SK-N-SH treated with all-trans-retinoic acid at 6 μM for 48 hours (cell line): ENCODE measurements at regions not wholly inside any gene's neighbourhood (a gene's known extent, or its start where the extent isn't known, plus 50 kb on each side); places are given as distances from the start of the nearest gene placed in this dataset.

Experiments
- ATAC-seq: fragments of 200-7000 bp; cut with Tn5 transposase; 3 replicates; pipeline ENCODE4 v1.9.1; 2020; ENCODE audit warnings: mild to moderate bottlenecking, moderate library complexity
- ARNTL ChIP-seq: fragments of 450-650 bp; formaldehyde crosslinking; IDR thresholded peaks from 2 replicates; pipeline ENCODE4 v1.5.0; 2020; ENCODE audit warnings: low read depth, mild to moderate bottlenecking, moderate library complexity, borderline replicate concordance
- BACH2 ChIP-seq: fragments of 250-450 bp; sonication (Bioruptor Pico); IDR thresholded peaks from 2 replicates; pipeline ENCODE4 v1.9.0; 2021; ENCODE audit warnings: mild to moderate bottlenecking, borderline replicate concordance
- CSDC2 ChIP-seq: fragments of 250-450 bp; sonication (Bioruptor Pico); IDR thresholded peaks from 2 replicates; pipeline ENCODE4 v1.5.0; 2020; ENCODE audit warnings: mild to moderate bottlenecking, moderate library complexity
- ESRRG ChIP-seq: fragments of 250-450 bp; sonication (Bioruptor Pico); IDR thresholded peaks from 2 replicates; pipeline ENCODE4 v1.6.1; 2021; ENCODE audit warnings: mild to moderate bottlenecking
- GLIS3 ChIP-seq: fragments of 250-450 bp; sonication (Bioruptor Pico); IDR thresholded peaks from 2 replicates; pipeline ENCODE4 v1.5.0; 2020; ENCODE audit warnings: mild to moderate bottlenecking, moderate library complexity
- ISL1 ChIP-seq: fragments of 250-450 bp; sonication (Bioruptor Pico); IDR thresholded peaks from 2 replicates; pipeline ENCODE4 v2.1.2; 2022; ENCODE audit warnings: mild to moderate bottlenecking, moderate library complexity
- OSR1 ChIP-seq: fragments of 250-450 bp; sonication (Bioruptor Pico); IDR thresholded peaks from 2 replicates; pipeline ENCODE4 v1.8.0; 2022; ENCODE audit warnings: moderate library complexity, mild to moderate bottlenecking, inconsistent platforms
- PPARA ChIP-seq: fragments of 250-450 bp; sonication (Bioruptor Pico); IDR thresholded peaks from 2 replicates; pipeline ENCODE4 v1.5.0; 2020; ENCODE audit warnings: mild to moderate bottlenecking, borderline replicate concordance
- RARB ChIP-seq: fragments of 250-450 bp; sonication (Bioruptor Pico); IDR thresholded peaks from 2 replicates; pipeline ENCODE4 v1.8.0; 2021; ENCODE audit warnings: mild to moderate bottlenecking, moderate library complexity
- SNAI2 ChIP-seq: fragments of 250-450 bp; sonication (Bioruptor Pico); IDR thresholded peaks from 2 replicates; pipeline ENCODE4 v1.5.0; 2020; ENCODE audit warnings: mild to moderate bottlenecking, moderate library complexity
- TCF4 ChIP-seq: fragments of 250-450 bp; sonication (Bioruptor Pico); IDR thresholded peaks from 2 replicates; pipeline ENCODE4 v1.8.0; 2021; ENCODE audit warnings: mild to moderate bottlenecking, moderate library complexity, borderline replicate concordance
- TOX ChIP-seq: fragments of 250-450 bp; sonication (Bioruptor Pico); IDR thresholded peaks from 2 replicates; pipeline ENCODE4 v1.8.0; 2021; ENCODE audit warnings: mild to moderate bottlenecking, moderate library complexity, borderline replicate concordance
- ZC3H10 ChIP-seq: fragments of 250-450 bp; sonication (Bioruptor Pico); IDR thresholded peaks from 2 replicates; pipeline ENCODE4 v1.5.1; 2021; ENCODE audit warnings: mild to moderate bottlenecking, moderate library complexity
- ZFP3 ChIP-seq: fragments of 250-450 bp; sonication (Bioruptor Pico); IDR thresholded peaks from 2 replicates; pipeline ENCODE4 v1.5.0; 2020; ENCODE audit warnings: mild to moderate bottlenecking, moderate library complexity
- ZFP30 ChIP-seq: fragments of 450-650 bp; formaldehyde crosslinking; IDR thresholded peaks from 2 replicates; pipeline ENCODE4 v1.5.0; 2022; ENCODE audit warnings: mild to moderate bottlenecking, moderate library complexity
- ZNF565 ChIP-seq: fragments of 450-650 bp; formaldehyde crosslinking; conservative IDR thresholded peaks from 2 replicates; pipeline ENCODE4 v1.5.0; 2020; ENCODE audit warnings: low read depth, mild to moderate bottlenecking, moderate library complexity
- ZNF70 ChIP-seq: fragments of 450-650 bp; formaldehyde crosslinking; IDR thresholded peaks from 2 replicates; pipeline ENCODE4 v1.5.0; 2020; ENCODE audit warnings: mild to moderate bottlenecking, moderate library complexity
- ZNF8 ChIP-seq: fragments of 450-650 bp; formaldehyde crosslinking; IDR thresholded peaks from 2 replicates; pipeline ENCODE4 v1.5.0; 2020; ENCODE audit warnings: mild to moderate bottlenecking, moderate library complexity
- TF ChIP-seq, protein P1 (sequence below): fragments of 250-450 bp; sonication (Bioruptor Pico); IDR thresholded peaks from 2 replicates; pipeline ENCODE4 v1.8.0; 2021; ENCODE audit warnings: low read depth, mild to moderate bottlenecking, moderate library complexity, borderline replicate concordance
- TF ChIP-seq, protein P2 (sequence below): fragments of 250-450 bp; sonication (Bioruptor Pico); IDR thresholded peaks from 2 replicates; pipeline ENCODE4 v1.5.0; 2020; ENCODE audit warnings: mild to moderate bottlenecking, moderate library complexity
- TF ChIP-seq, protein P3 (sequence below): fragments of 250-450 bp; sonication (Bioruptor Pico); IDR thresholded peaks from 2 replicates; pipeline ENCODE4 v1.5.1; 2021; ENCODE audit warnings: mild to moderate bottlenecking, moderate library complexity
- TF ChIP-seq, protein P4 (sequence below): fragments of 250-450 bp; sonication (Bioruptor Pico); IDR thresholded peaks from 2 replicates; pipeline ENCODE4 v1.8.0; 2020; ENCODE audit warnings: mild to moderate bottlenecking, moderate library complexity, borderline replicate concordance
- TF ChIP-seq, protein P5 (sequence below): fragments of 250-450 bp; sonication (Bioruptor Pico); IDR thresholded peaks from 2 replicates; pipeline ENCODE4 v1.5.1; 2020; ENCODE audit warnings: low read depth, mild to moderate bottlenecking, moderate library complexity

DNA sequence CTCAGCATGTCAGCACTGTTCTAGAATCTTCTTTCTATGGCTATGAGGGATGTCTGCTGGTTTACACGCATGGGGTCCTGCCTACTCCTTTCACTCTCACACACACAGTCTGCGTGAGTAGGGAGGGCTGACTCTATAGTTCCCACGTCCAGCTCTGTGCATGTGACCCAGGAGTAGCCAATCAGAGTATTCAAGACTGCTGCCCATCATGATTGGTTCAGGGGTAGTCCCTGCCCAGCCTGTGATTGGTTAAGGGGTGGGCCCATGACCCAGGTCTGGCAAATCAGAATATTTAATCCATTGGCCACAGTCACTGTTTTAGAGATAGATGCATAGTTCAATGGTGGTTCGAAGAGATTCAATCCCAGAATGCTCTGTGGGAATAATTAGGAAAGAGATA lies 151.3 kb upstream of the IRX3 start:
- no peak for ATAC-seq
- TF ChIP-seq, protein P1, sequence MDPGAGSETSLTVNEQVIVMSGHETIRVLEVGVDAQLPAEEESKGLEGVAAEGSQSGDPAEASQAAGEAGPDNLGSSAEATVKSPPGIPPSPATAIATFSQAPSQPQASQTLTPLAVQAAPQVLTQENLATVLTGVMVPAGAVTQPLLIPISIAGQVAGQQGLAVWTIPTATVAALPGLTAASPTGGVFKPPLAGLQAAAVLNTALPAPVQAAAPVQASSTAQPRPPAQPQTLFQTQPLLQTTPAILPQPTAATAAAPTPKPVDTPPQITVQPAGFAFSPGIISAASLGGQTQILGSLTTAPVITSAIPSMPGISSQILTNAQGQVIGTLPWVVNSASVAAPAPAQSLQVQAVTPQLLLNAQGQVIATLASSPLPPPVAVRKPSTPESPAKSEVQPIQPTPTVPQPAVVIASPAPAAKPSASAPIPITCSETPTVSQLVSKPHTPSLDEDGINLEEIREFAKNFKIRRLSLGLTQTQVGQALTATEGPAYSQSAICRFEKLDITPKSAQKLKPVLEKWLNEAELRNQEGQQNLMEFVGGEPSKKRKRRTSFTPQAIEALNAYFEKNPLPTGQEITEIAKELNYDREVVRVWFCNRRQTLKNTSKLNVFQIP (CRISPR knock-in tag): no peak
- TF ChIP-seq ZNF565 (CRISPR knock-in tag) (no peak), ZFP30 (CRISPR knock-in tag) (no peak), ZFP3 (CRISPR knock-in tag) (no peak), ISL1 (no peak), ZC3H10 (CRISPR knock-in tag) (no peak), TCF4 (CRISPR knock-in tag) (no peak), ESRRG (CRISPR knock-in tag) (no peak), PPARA (CRISPR knock-in tag) (no peak), OSR1 (no peak), GLIS3 (CRISPR knock-in tag) (no peak), ZNF8 (CRISPR knock-in tag) (no peak), ARNTL (CRISPR knock-in tag) (no peak), TOX (CRISPR knock-in tag) (no peak), BACH2 (no peak), ZNF70 (CRISPR knock-in tag) (no peak)
- TF ChIP-seq, protein P2, sequence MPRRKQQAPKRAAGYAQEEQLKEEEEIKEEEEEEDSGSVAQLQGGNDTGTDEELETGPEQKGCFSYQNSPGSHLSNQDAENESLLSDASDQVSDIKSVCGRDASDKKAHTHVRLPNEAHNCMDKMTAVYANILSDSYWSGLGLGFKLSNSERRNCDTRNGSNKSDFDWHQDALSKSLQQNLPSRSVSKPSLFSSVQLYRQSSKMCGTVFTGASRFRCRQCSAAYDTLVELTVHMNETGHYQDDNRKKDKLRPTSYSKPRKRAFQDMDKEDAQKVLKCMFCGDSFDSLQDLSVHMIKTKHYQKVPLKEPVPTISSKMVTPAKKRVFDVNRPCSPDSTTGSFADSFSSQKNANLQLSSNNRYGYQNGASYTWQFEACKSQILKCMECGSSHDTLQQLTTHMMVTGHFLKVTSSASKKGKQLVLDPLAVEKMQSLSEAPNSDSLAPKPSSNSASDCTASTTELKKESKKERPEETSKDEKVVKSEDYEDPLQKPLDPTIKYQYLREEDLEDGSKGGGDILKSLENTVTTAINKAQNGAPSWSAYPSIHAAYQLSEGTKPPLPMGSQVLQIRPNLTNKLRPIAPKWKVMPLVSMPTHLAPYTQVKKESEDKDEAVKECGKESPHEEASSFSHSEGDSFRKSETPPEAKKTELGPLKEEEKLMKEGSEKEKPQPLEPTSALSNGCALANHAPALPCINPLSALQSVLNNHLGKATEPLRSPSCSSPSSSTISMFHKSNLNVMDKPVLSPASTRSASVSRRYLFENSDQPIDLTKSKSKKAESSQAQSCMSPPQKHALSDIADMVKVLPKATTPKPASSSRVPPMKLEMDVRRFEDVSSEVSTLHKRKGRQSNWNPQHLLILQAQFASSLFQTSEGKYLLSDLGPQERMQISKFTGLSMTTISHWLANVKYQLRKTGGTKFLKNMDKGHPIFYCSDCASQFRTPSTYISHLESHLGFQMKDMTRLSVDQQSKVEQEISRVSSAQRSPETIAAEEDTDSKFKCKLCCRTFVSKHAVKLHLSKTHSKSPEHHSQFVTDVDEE: no peak
- TF ChIP-seq, protein P3, sequence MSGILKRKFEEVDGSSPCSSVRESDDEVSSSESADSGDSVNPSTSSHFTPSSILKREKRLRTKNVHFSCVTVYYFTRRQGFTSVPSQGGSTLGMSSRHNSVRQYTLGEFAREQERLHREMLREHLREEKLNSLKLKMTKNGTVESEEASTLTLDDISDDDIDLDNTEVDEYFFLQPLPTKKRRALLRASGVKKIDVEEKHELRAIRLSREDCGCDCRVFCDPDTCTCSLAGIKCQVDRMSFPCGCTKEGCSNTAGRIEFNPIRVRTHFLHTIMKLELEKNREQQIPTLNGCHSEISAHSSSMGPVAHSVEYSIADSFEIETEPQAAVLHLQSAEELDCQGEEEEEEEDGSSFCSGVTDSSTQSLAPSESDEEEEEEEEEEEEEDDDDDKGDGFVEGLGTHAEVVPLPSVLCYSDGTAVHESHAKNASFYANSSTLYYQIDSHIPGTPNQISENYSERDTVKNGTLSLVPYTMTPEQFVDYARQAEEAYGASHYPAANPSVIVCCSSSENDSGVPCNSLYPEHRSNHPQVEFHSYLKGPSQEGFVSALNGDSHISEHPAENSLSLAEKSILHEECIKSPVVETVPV (CRISPR knock-in tag): no peak
- TF ChIP-seq, protein P4, sequence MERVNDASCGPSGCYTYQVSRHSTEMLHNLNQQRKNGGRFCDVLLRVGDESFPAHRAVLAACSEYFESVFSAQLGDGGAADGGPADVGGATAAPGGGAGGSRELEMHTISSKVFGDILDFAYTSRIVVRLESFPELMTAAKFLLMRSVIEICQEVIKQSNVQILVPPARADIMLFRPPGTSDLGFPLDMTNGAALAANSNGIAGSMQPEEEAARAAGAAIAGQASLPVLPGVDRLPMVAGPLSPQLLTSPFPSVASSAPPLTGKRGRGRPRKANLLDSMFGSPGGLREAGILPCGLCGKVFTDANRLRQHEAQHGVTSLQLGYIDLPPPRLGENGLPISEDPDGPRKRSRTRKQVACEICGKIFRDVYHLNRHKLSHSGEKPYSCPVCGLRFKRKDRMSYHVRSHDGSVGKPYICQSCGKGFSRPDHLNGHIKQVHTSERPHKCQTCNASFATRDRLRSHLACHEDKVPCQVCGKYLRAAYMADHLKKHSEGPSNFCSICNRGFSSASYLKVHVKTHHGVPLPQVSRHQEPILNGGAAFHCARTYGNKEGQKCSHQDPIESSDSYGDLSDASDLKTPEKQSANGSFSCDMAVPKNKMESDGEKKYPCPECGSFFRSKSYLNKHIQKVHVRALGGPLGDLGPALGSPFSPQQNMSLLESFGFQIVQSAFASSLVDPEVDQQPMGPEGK: no peak
- TF ChIP-seq, protein P5, sequence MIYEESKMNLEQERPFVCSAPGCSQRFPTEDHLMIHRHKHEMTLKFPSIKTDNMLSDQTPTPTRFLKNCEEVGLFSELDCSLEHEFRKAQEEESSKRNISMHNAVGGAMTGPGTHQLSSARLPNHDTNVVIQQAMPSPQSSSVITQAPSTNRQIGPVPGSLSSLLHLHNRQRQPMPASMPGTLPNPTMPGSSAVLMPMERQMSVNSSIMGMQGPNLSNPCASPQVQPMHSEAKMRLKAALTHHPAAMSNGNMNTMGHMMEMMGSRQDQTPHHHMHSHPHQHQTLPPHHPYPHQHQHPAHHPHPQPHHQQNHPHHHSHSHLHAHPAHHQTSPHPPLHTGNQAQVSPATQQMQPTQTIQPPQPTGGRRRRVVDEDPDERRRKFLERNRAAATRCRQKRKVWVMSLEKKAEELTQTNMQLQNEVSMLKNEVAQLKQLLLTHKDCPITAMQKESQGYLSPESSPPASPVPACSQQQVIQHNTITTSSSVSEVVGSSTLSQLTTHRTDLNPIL: no peak

DNA sequence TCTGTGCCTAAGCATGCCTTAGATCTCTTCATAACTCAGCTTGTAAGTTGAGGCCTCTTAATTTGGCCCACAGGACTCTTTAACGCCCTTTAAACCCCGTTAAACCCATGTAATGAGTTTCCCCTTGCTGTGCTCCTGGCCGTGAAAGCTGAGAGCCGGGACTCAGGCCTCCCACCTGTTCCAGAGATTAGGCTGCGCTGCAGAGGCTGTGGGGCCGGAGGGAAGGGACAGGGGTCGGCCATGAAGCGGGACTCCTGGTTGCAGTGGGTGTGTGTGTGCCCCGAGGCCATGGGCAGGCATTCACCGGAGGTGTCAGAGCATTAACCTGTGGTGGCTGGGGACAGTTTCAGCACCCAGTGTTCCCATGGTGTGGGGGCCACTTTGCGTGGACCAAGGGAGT lies 150.8 kb upstream of the IRX3 start:
- no peak for TF ChIP-seq PPARA (CRISPR knock-in tag)

DNA sequence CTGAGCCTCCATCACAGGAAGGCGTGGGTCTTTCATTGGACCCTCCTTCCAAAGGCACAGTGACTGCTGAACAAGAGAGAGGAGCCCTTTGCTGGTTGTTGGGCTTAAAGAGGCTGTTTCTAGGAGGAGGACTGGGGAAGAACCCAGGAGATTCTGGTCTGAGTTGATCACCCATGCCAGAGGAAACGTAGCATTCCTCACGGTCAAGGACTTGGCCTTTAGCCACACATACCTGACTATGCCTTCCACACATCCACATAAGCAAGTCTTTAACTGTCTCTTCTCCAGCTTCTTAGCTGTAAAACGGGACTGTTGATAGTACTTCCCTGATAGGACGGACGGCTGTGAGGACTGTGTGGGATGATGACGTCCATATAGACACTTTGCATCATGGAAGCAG lies 149.8 kb upstream of the IRX3 start:
- ATAC-seq: no peak
- no peak for TF ChIP-seq RARB
- TF ChIP-seq GLIS3 (CRISPR knock-in tag): no peak
- TF ChIP-seq CSDC2 (CRISPR knock-in tag): no peak
- no peak for TF ChIP-seq PPARA (CRISPR knock-in tag)
- TF ChIP-seq OSR1: no peak
- no peak for TF ChIP-seq SNAI2
- TF ChIP-seq ISL1: no peak
- TF ChIP-seq, protein P5: no peak
- no peak for TF ChIP-seq ZC3H10 (CRISPR knock-in tag)
- TF ChIP-seq, protein P2: no peak
- no peak for TF ChIP-seq ZNF8 (CRISPR knock-in tag)
- no peak for TF ChIP-seq ARNTL (CRISPR knock-in tag)
- no peak for TF ChIP-seq ZNF70 (CRISPR knock-in tag)
- no peak for TF ChIP-seq ZFP3 (CRISPR knock-in tag)
- no peak for TF ChIP-seq ESRRG (CRISPR knock-in tag)
- TF ChIP-seq ZFP30 (CRISPR knock-in tag): no peak
- TF ChIP-seq, protein P3 (CRISPR knock-in tag): no peak

More for the DNA sequence above, 150.8 kb upstream of the IRX3 start:
- ATAC-seq: no peak
